Fibroblast of villous mesenchyme (primary cell): ENCODE measurements at regions not wholly inside any gene's neighbourhood (a gene's known extent, or its start where the extent isn't known, plus 50 kb on each side); places are given as distances from the start of the nearest gene placed in this dataset.

Experiments used
- DNase-seq: peaks from one replicate; pipeline ENCODE4 v3.0.0-alpha.2; 2010; ENCODE audit warnings: low read depth
- H3K4me3 ChIP-seq: 2 replicates; pipeline ENCODE4 v1.5.1; 2011; ENCODE audit warnings: low read depth, mild to moderate bottlenecking, low read length
- CTCF ChIP-seq: IDR thresholded peaks from 2 replicates; pipeline ENCODE4 v1.5.1; 2012; ENCODE audit warnings: low read depth, mild to moderate bottlenecking, low read length; ENCODE audit not compliant: insufficient read depth

- no peak for TF ChIP-seq CTCF
- DNase-seq: no peak
- no peak overlapping the region for H3K4me3 ChIP-seq
These were observed 573.2 kb downstream of the BRINP3 start for GRCh38 chr1:189904509-189904908.

- no peak for TF ChIP-seq CTCF
- no peak for DNase-seq
- H3K4me3 ChIP-seq: no peak overlapping the region
These were observed 569.6 kb downstream of the BRINP3 start for GRCh38 chr1:189908113-189908512.

- no peak for DNase-seq
- H3K4me3 ChIP-seq: no peak overlapping the region
- TF ChIP-seq CTCF: no peak
These were observed 556.1 kb downstream of the BRINP3 start for GRCh38 chr1:189921613-189922012.

GRCh38 chr1:189927641-189928040 lies 550.0 kb downstream of the BRINP3 start:
- DNase-seq: no peak
- no peak overlapping the region for H3K4me3 ChIP-seq
- no peak for TF ChIP-seq CTCF

GRCh38 chr1:189929501-189930099 lies 548.1 kb downstream of the BRINP3 start:
- no peak for DNase-seq
- H3K4me3 ChIP-seq: no peak overlapping the region
- TF ChIP-seq CTCF: no peak

- no peak for DNase-seq
- H3K4me3 ChIP-seq: no peak overlapping the region
- TF ChIP-seq CTCF: no peak
These were observed 540.8 kb downstream of the BRINP3 start for GRCh38 chr1:189936861-189937260.

GRCh38 chr1:189939967-189940366 lies 537.7 kb downstream of the BRINP3 start:
- no peak for DNase-seq
- TF ChIP-seq CTCF: no peak
- H3K4me3 ChIP-seq: no peak overlapping the region
